NCI-H128 (cell line): ENCODE measurements at regions not wholly inside any gene's neighbourhood (a gene's known extent, or its start where the extent isn't known, plus 50 kb on each side); places are given as distances from the start of the nearest gene placed in this dataset.
A peak's percentile ranks its signal among the peaks of the same experiment; 100 is the strongest.

Experiments
- DNase-seq: peaks from one replicate; lab custom pipeline; 2025; ENCODE audit not compliant: unreplicated experiment; lab: John Stamatoyannopoulos, UW

- no peak for DNase-seq
These were observed 1361.4 kb downstream of the ROBO1 start for GRCh38 chr3:78406396-78406795.

- no peak for DNase-seq
These were observed 1357.7 kb downstream of the ROBO1 start for GRCh38 chr3:78410077-78410476.

DNA sequence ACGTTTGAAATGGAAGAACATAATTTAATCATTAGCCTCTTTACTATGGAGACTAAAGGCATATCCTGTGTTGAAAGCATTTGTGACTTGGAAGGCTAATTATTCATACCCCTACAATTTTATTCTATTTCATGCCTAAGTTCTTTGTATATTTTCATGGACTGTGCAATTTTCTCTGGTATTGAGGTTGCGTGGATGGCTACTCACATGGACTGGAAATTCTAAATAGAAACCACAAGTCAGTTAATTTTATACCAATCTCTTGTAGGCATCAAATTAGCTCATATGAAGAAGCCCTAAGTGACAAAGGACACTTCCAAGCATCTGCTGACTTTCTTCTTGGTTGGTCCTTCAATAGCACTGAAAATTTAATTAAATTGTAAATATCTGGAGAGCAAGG, 1353.5 kb downstream of the ROBO1 start:
- DNase-seq = no peak

- no peak for DNase-seq
These were observed 1347.2 kb downstream of the ROBO1 start for GRCh38 chr3:78420611-78421010.

DNA sequence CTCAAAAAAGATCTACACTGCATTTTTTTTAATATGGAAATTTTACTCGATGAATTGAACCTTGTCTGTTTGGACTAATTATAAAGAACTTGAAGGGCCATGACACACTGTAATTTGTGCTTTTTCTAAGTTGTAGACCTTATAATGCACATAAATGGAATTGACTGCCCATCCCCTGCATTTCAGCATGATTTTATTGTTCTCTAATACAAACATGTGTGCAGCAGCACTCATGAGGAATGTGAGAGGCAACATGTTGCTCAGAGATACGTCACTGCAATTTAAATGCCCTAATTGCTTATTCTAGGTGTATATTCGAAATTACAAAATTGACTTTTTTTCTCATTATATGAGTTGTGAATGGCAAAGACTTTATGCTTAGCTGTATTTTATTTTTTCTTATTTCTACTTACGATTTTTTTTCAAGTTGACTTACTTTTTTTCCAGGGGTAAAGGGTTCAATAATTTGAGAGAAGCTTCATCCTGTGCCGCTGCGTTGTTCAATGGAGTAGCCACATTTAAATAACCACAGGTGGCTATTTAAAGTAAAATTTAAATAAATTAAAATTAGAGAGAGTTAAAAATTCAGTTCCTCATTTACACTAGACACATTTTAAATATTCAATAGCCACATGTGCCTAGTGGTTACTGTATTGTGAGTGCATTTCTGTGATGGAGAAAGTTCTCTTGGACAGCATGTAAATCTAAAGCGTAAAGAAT, 1346.4 kb downstream of the ROBO1 start:
- no peak for DNase-seq

GRCh38 chr3:78424656-78425055, 1343.1 kb downstream of the ROBO1 start:
- no peak for DNase-seq

DNA sequence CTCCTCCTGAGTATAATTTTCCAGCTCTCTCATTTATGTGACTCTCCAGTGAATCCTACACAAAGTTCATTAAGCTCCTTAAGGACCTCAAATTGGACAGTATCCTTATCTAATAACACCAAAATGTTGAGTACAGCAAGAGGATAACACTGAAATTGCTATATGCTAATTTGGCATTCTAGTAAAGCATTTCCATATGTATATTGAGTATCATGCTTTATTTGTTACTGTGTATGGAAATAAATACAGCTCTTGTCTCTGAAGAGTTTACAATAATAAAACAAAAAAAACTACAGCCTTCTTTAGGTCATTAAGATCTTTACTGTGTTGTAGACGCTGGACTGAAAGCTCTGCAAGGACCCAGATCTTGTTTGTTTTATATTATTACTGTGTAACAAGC, 1341.3 kb downstream of the ROBO1 start:
- DNase-seq = no peak

DNA sequence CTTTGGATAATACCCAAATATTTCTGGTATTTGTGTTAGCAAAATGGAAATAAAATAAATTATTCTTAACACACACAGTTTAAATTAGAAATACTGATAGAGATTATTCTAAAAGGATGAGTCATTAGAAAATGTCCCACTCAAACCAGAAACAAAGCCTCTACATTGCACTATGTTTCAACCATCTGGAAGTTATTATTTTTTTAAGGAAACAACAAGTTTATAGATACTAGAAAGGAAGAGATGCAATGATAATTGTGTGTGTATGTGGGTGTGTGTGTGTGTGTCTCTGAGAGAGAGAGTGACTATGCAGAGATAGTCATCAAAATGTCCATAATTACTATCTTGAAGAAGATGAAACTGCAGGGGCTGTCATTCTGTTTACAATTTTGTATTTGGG, 1340.5 kb downstream of the ROBO1 start:
- no peak for DNase-seq

DNA sequence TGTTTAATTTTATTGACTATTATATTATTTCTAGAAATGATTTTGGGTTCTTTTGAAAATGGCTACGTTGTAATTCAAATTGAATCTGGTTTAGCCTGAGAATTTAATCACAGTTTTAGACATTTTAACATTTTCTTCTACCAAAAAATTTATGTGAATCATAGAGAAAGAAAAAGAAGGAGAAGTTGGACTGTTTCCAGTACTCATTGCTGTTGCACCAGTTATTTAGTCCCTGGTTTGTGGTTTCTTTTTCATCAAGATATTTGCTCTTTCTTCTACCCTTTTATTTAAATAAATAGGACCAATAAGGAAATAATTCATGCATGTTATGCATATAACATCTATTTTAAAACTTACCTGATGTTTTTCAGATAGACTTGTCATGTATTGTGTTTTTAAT, 1337.1 kb downstream of the ROBO1 start:
- no peak for DNase-seq

GRCh38 chr3:78434801-78435200, 1333.0 kb downstream of the ROBO1 start:
- DNase-seq = no peak

- DNase-seq = no peak
These were observed 1312.6 kb downstream of the ROBO1 start for GRCh38 chr3:78455166-78455565.

DNA sequence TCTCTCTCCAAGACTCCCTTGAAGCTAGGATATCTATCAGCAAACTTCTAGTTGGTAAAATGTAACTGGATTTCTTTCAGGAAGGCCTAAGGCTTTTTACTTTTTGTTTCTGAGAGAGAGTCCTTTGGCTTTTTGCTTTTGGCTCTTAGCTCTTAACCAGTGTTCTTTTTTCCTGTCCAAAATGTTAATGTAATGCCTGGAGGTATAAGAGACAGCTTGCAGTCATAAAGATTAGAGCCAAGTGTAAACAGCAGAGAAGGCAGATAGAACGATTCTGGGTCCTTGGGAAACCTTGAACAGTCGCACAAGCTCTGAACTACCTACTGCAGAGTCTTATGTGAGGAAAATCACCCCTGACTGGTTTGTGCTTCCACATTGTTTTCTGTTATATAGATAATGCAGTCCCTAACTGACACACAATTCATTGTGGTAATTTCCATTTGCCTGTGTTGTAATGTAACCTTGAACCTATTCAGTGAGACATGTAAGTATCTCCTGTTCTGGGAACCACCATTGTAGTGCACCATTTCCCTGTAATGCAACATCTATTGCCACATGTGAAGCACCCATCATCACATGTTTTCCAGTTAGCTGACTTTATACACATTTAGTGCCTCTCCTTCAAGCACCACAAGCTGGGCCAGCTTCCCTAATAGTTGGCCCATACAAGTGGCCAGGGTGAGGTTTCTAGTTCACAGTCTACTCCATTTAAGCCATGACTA, 1311.9 kb downstream of the ROBO1 start:
- no peak for DNase-seq

DNA sequence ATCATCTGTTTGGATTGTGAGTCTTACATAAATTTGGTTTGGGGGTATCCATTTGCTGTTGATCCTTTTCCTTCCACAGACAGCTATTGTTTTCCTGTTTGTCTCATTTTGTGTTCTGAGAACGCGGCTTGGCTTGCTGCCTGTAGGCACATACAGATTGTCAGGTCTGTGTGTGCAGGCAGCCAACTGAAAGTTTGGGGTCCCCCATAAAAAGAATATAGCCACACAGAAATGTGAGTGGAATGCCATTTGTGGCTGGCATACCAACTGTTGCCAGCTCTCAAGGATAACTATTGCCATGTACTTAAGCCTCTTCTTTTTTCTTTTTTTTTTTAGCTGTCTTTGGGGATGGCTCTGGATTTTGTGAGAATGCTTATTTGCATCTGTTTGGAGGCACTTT, 1308.0 kb downstream of the ROBO1 start:
- no peak for DNase-seq

DNA sequence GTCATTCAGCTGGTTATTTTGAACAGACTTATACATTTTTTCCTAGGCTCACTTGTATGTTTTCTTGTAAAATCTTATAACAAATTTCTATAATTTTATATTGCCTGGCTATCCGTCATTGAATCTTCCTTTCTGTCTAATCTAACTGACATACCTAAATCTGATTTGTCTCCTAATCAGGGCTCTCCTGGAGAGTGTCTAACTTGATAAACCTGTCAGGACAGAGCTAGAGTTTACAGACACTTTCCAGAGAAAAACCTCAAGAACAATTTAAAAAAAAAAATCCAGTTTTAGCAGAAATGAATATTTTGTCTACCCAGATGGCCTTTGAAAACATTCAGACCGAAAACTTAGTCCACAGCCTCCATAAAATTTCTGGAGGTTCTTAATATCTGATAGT, 1305.8 kb downstream of the ROBO1 start:
- DNase-seq = no peak

DNA sequence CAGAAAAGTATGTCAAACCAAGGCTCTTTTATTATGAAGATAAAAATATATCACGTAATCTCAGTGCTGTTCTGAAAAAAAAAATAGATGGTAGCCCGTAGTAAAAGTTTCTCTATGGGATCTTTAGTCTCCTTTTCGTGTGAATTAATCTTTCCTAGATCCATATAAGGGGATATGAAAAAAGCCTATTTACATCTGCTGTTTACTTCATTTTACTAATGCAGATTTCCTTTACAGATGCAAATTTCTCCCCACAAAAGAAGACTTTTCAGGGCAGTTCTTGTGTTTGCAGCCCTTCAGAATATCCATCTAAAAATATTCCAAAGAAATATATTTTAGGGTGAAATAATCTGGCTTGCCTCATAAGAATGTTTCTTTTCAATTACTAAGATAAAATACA, 1291.7 kb downstream of the ROBO1 start:
- DNase-seq = no peak

DNA sequence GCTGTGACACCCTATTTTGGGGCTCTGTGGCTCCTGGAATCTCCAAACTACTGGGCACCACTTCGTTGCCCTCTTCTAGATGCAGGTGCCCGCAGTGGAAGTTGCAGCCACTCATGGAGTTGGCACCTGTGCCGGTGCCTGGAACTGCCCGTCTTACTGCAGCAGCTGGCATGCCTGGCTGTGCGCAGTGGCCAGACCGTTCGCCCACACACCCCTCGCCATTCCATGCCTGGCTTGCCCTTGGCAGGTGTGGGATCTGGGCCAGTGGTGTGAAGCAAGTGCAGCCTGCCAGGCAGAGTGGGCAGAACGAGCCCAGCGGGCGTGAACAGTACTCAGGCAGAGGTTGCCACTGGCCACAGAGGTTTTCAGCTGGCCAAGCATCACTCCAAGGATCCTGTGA, 1286.7 kb downstream of the ROBO1 start:
- no peak for DNase-seq

DNA sequence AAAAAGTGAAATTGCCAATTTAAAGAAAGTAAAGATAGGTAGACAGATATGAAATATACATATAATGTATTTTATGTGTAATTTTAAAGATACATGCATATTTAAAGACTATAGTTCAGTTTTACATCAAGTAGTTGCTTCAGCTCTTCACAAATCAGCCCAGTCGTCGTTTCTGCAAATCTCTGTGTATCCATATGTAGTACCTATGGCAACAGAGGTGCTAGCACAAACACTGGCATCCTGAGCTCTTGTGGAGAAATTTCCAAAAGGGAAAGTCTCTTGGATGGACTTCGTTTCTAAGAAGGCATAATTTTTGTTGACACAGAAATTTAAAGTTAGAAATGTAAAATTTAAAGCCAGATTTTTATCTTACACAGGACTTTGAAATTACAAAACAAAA, 1284.7 kb downstream of the ROBO1 start:
- no peak for DNase-seq

DNA sequence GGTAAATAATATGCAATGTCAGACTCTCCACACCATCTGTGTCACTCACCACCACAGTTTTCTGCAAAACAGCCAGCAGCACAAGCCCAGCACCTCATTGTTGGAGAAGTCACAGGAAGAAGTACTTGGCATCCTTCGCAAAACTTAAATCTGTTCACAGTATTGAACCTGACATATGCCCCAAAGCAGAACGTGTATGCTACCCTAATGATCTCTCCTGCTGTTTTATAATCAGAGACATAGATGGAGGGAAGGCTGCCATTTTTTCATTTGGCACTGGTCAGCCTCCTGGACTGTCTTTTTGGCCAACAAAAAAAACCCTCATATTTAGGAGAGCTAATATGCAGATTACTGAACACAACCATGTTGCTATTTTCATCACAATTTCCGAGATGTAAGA, 1272.9 kb downstream of the ROBO1 start:
- DNase-seq = no peak

DNA sequence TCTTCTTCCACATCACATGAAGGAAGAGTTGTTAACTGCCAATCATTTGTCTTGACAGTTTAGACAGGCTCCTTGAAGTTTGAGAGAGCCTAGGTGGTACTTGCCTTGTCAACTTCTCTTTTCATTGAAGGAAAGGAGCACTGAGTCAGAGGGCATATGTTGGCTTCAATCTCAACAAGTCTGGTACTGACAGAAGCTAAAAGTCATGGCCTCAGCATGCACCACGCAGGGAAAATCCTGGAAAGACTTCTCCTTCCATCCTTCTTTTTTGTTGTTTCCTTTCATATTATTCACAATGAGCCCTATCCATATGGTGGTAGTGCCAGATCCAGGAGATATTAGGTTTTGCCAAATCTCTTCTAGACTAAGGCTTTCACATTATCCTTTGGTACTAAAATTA, 1272.5 kb downstream of the ROBO1 start:
- DNase-seq = no peak

DNA sequence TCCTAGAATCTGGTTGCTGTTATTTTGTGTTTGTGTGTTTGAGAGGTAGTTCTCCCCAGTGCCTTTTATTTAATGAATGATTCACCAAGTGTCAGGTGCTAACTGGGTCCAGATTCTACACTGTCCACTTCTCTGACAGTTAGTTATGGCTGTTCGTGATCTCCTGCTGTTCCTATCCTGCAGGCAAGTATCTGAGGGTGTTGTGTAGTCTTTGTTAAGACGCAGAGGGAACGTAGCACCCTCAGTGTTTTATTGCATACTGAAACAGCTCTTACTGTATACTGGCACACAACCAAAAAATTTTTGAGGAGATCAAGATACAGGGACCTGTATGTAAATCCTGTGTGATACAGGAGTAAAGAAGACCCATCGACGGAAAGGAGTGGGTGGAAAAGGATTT, 1271.3 kb downstream of the ROBO1 start:
- DNase-seq = peak; percentile 23

- DNase-seq = peak; percentile 75
These were observed 1270.8 kb downstream of the ROBO1 start for GRCh38 chr3:78497021-78497420.

- no peak for DNase-seq
These were observed 1270.0 kb downstream of the ROBO1 start for GRCh38 chr3:78497767-78498166.

GRCh38 chr3:78506061-78506460, 1261.7 kb downstream of the ROBO1 start:
- DNase-seq = no peak
